Type B pancreatic cell (in vitro differentiated cells): ENCODE measurements at regions not wholly inside any gene's neighbourhood (a gene's known extent, or its start where the extent isn't known, plus 50 kb on each side); places are given as distances from the start of the nearest gene placed in this dataset.

Experiments used
- DNase-seq: peaks from one replicate; pipeline ENCODE4 v3.0.0; 2021; ENCODE audit warnings: mixed read lengths; ENCODE audit not compliant: unreplicated experiment; ENCODE audit errors: extremely low spot score
- H3K27ac Mint-ChIP-seq: 2 replicates; pipeline ENCODE4 v1.8.0; 2021; ENCODE audit warnings: mild to moderate bottlenecking, mixed read lengths
- H3K27me3 Mint-ChIP-seq: 2 replicates; pipeline ENCODE4 v1.8.0; 2021; ENCODE audit warnings: mixed read lengths
- H3K36me3 Mint-ChIP-seq: 2 replicates; pipeline ENCODE4 v1.8.0; 2021; ENCODE audit warnings: mixed read lengths
- H3K4me1 Mint-ChIP-seq: one replicate; pipeline ENCODE4 v1.8.0; 2021; ENCODE audit warnings: mixed read lengths; ENCODE audit not compliant: unreplicated experiment
- H3K4me3 Mint-ChIP-seq: 2 replicates; pipeline ENCODE4 v1.8.0; 2021; ENCODE audit warnings: mild to moderate bottlenecking, mixed read lengths
- H3K9me3 Mint-ChIP-seq: 2 replicates; pipeline ENCODE4 v1.8.0; 2021; ENCODE audit warnings: mixed read lengths
- CTCF ChIP-seq: fragments of 200-600 bp; sonication (generic); conservative IDR thresholded peaks from 2 replicates; pipeline ENCODE4 v1.5.0; 2021; ENCODE audit warnings: antibody characterized with exemption, mild to moderate bottlenecking

GRCh38 chr7:31186202-31186601, 134.1 kb downstream of the ADCYAP1R1 start:
- Mint-ChIP-seq H3K4me3 (no peak overlapping the region), H3K36me3 (no peaks in the 10 kb centered on the region), H3K4me1 (no peaks in the 10 kb centered on the region), H3K27ac (no peak overlapping the region), H3K27me3 (peaks cover 17% of the 10 kb centered on the region), H3K9me3 (no peaks in the 10 kb centered on the region)
- no peak for DNase-seq
- no peak for TF ChIP-seq CTCF

GRCh38 chr7:31175672-31176071, 123.6 kb downstream of the ADCYAP1R1 start:
- H3K36me3 Mint-ChIP-seq, result no peaks in the 10 kb centered on the region
- H3K27ac Mint-ChIP-seq, result no peak overlapping the region
- peak; percentile 42 for TF ChIP-seq CTCF
- no peaks in the 10 kb centered on the region for H3K4me1 Mint-ChIP-seq
- H3K4me3 Mint-ChIP-seq, result no peak overlapping the region
- H3K9me3 Mint-ChIP-seq, result no peaks in the 10 kb centered on the region
- DNase-seq, result no peak
- H3K27me3 Mint-ChIP-seq, result peaks cover 17% of the 10 kb centered on the region

- Mint-ChIP-seq H3K36me3 (no peaks in the 10 kb centered on the region), H3K9me3 (no peaks in the 10 kb centered on the region), H3K4me1 (no peaks in the 10 kb centered on the region), H3K27ac (no peak overlapping the region), H3K27me3 (peaks cover 35% of the 10 kb centered on the region), H3K4me3 (no peak overlapping the region)
- TF ChIP-seq CTCF, result no peak
- DNase-seq, result no peak
These were observed 119.9 kb downstream of the ADCYAP1R1 start for GRCh38 chr7:31171984-31172383.

- no peak for DNase-seq
- no peak for TF ChIP-seq CTCF
- no peaks in the 10 kb centered on the region for H3K36me3 Mint-ChIP-seq
- no peak overlapping the region for H3K4me3 Mint-ChIP-seq
- no peaks in the 10 kb centered on the region for H3K9me3 Mint-ChIP-seq
- peaks cover 35% of the 10 kb centered on the region for H3K27me3 Mint-ChIP-seq
- H3K4me1 Mint-ChIP-seq, result no peaks in the 10 kb centered on the region
- H3K27ac Mint-ChIP-seq, result no peak overlapping the region
These were observed 119.2 kb downstream of the ADCYAP1R1 start for GRCh38 chr7:31171216-31171785.
